GM21515 (cell line): ENCODE measurements at regions not wholly inside any gene's neighbourhood (a gene's known extent, or its start where the extent isn't known, plus 50 kb on each side); places are given as distances from the start of the nearest gene placed in this dataset.
"Not testable (repeated sequence)": the region's sequence is repeated elsewhere in the genome, so short reads cannot be mapped to it uniquely, and the experiment has no call there.

Source experiments
- ATAC-seq: cut with Tn5 transposase; IDR thresholded peaks from one replicate; pipeline ENCODE4 v1.9.1; 2021; ENCODE audit not compliant: unreplicated experiment

- ATAC-seq, result no peak
These were observed 988.2 kb downstream of the SUCLG1 start for GRCh38 chr2:83470928-83471327.

- no peak for ATAC-seq
These were observed 994.6 kb downstream of the SUCLG1 start for GRCh38 chr2:83464444-83464843.

GRCh38 chr2:83462881-83463280 lies 996.2 kb downstream of the SUCLG1 start:
- no peak for ATAC-seq

- no peak for ATAC-seq
These were observed 997.9 kb downstream of the SUCLG1 start for GRCh38 chr2:83461135-83461534.

GRCh38 chr2:83459456-83459855 lies 999.6 kb downstream of the SUCLG1 start:
- ATAC-seq, result no peak

GRCh38 chr2:83435989-83436388 lies 1023.1 kb downstream of the SUCLG1 start:
- no peak for ATAC-seq

- ATAC-seq, result no peak
These were observed 1038.1 kb downstream of the SUCLG1 start for GRCh38 chr2:83420993-83421392.

- ATAC-seq, result no peak
These were observed 1064.8 kb downstream of the SUCLG1 start for GRCh38 chr2:83394134-83394904.

- ATAC-seq, result no peak
These were observed 1070.3 kb downstream of the SUCLG1 start for GRCh38 chr2:83388804-83389203.

GRCh38 chr2:83386549-83386948 lies 1072.5 kb downstream of the SUCLG1 start:
- ATAC-seq, result no peak

GRCh38 chr2:83378921-83379320 lies 1080.2 kb downstream of the SUCLG1 start:
- no peak for ATAC-seq

GRCh38 chr2:83376731-83377130 lies 1082.3 kb downstream of the SUCLG1 start:
- ATAC-seq, result no peak

GRCh38 chr2:83370419-83370762 lies 1088.7 kb downstream of the SUCLG1 start:
- ATAC-seq, result no peak

GRCh38 chr2:83369601-83370418 lies 1089.3 kb downstream of the SUCLG1 start:
- no peak for ATAC-seq

GRCh38 chr2:83368916-83369315 lies 1090.2 kb downstream of the SUCLG1 start:
- ATAC-seq, result no peak

- no peak for ATAC-seq
These were observed 1090.6 kb downstream of the SUCLG1 start for GRCh38 chr2:83368461-83368860.

- ATAC-seq, result no peak
These were observed 1093.6 kb downstream of the SUCLG1 start for GRCh38 chr2:83365476-83365875.

- no peak for ATAC-seq
These were observed 1094.8 kb downstream of the SUCLG1 start for GRCh38 chr2:83364264-83364663.

GRCh38 chr2:83363138-83363537 lies 1095.9 kb downstream of the SUCLG1 start:
- ATAC-seq, result not testable (repeated sequence)

- no peak for ATAC-seq
These were observed 1099.7 kb downstream of the SUCLG1 start for GRCh38 chr2:83359336-83359735.

- no peak for ATAC-seq
These were observed 1116.2 kb downstream of the SUCLG1 start for GRCh38 chr2:83342860-83343329.

GRCh38 chr2:83340424-83340823 lies 1118.7 kb downstream of the SUCLG1 start:
- no peak for ATAC-seq
